ENCODE measurements at regions not wholly inside any gene's neighbourhood (a gene's known extent, or its start where the extent isn't known, plus 50 kb on each side); places are given as distances from the start of the nearest gene placed in this dataset.

GRCh38 chr1:71210718-71211117 lies 129.9 kb upstream of the ZRANB2 start:
- Mint-ChIP-seq H3K4me1 (no peaks in the 10 kb centered on the region), H3K4me3 (no peak overlapping the region), H3K27me3 (ENCODE audit: low read depth) (no peaks in the 10 kb centered on the region), H3K9me3 (no peaks in the 10 kb centered on the region), H3K36me3 (ENCODE audit: low read depth) (no peaks in the 10 kb centered on the region), H3K27ac (ENCODE audit: unreplicated experiment) (no peak overlapping the region)
- DNase-seq (ENCODE audit: low read depth, low spot score), result no peak
- no peak for TF ChIP-seq CTCF (conservative IDR thresholded peaks at IDR 0.05)

GRCh38 chr1:71203241-71203640 lies 122.4 kb upstream of the ZRANB2 start:
- DNase-seq (ENCODE audit: low read depth, low spot score), result no peak
- Mint-ChIP-seq H3K36me3 (ENCODE audit: low read depth) (no peaks in the 10 kb centered on the region), H3K4me3 (no peak overlapping the region), H3K4me1 (peaks cover 5% of the 10 kb centered on the region), H3K27me3 (ENCODE audit: low read depth) (peaks cover 2% of the 10 kb centered on the region), H3K9me3 (no peaks in the 10 kb centered on the region), H3K27ac (ENCODE audit: unreplicated experiment) (no peak overlapping the region)
- no peak for TF ChIP-seq CTCF (conservative IDR thresholded peaks at IDR 0.05)

- peaks cover 5% of the 10 kb centered on the region for H3K4me1 Mint-ChIP-seq
- no peaks in the 10 kb centered on the region for H3K9me3 Mint-ChIP-seq
- no peak overlapping the region for H3K27ac Mint-ChIP-seq (ENCODE audit: unreplicated experiment)
- DNase-seq (ENCODE audit: low read depth, low spot score), result no peak
- TF ChIP-seq CTCF (conservative IDR thresholded peaks at IDR 0.05), result no peak
- H3K4me3 Mint-ChIP-seq, result no peak overlapping the region
- H3K36me3 Mint-ChIP-seq (ENCODE audit: low read depth), result no peaks in the 10 kb centered on the region
- H3K27me3 Mint-ChIP-seq (ENCODE audit: low read depth), result peaks cover 2% of the 10 kb centered on the region
Observed at GRCh38 chr1:71200503-71200902, 119.7 kb upstream of the ZRANB2 start.

GRCh38 chr1:71196685-71197084 lies 115.8 kb upstream of the ZRANB2 start:
- peaks cover 5% of the 10 kb centered on the region for H3K4me1 Mint-ChIP-seq
- H3K4me3 Mint-ChIP-seq, result no peak overlapping the region
- no peak overlapping the region for H3K27ac Mint-ChIP-seq (ENCODE audit: unreplicated experiment)
- no peak for DNase-seq (ENCODE audit: low read depth, low spot score)
- no peaks in the 10 kb centered on the region for H3K36me3 Mint-ChIP-seq (ENCODE audit: low read depth)
- peak; percentile 70 for TF ChIP-seq CTCF (conservative IDR thresholded peaks at IDR 0.05)
- H3K9me3 Mint-ChIP-seq, result no peaks in the 10 kb centered on the region
- peaks cover 2% of the 10 kb centered on the region for H3K27me3 Mint-ChIP-seq (ENCODE audit: low read depth)

GRCh38 chr1:71193153-71193552 lies 112.3 kb upstream of the ZRANB2 start:
- DNase-seq (ENCODE audit: low read depth, low spot score), result no peak
- Mint-ChIP-seq H3K9me3 (no peaks in the 10 kb centered on the region), H3K27me3 (ENCODE audit: low read depth) (no peaks in the 10 kb centered on the region), H3K27ac (ENCODE audit: unreplicated experiment) (no peak overlapping the region), H3K4me3 (no peak overlapping the region), H3K4me1 (no peaks in the 10 kb centered on the region), H3K36me3 (ENCODE audit: low read depth) (no peaks in the 10 kb centered on the region)
- no peak for TF ChIP-seq CTCF (conservative IDR thresholded peaks at IDR 0.05)

GRCh38 chr1:71191520-71191919 lies 110.7 kb upstream of the ZRANB2 start:
- H3K27me3 Mint-ChIP-seq (ENCODE audit: low read depth), result no peaks in the 10 kb centered on the region
- H3K4me3 Mint-ChIP-seq, result no peak overlapping the region
- no peaks in the 10 kb centered on the region for H3K9me3 Mint-ChIP-seq
- H3K27ac Mint-ChIP-seq (ENCODE audit: unreplicated experiment), result no peak overlapping the region
- H3K4me1 Mint-ChIP-seq, result no peaks in the 10 kb centered on the region
- TF ChIP-seq CTCF (conservative IDR thresholded peaks at IDR 0.05), result no peak
- no peaks in the 10 kb centered on the region for H3K36me3 Mint-ChIP-seq (ENCODE audit: low read depth)
- no peak for DNase-seq (ENCODE audit: low read depth, low spot score)
